GM19324 (cell line): ENCODE measurements at regions not wholly inside any gene's neighbourhood (a gene's known extent, or its start where the extent isn't known, plus 50 kb on each side); places are given as distances from the start of the nearest gene placed in this dataset.

Experiments used
- ATAC-seq: cut with Tn5 transposase; IDR thresholded peaks from one replicate; pipeline ENCODE4 v1.9.1; 2021; ENCODE audit warnings: mild to moderate bottlenecking, moderate library complexity; ENCODE audit not compliant: unreplicated experiment, low FRiP score

GRCh38 chr5:67366691-67367395 is 170.2 kb upstream of the CD180 start:
- ATAC-seq, result no peak

DNA sequence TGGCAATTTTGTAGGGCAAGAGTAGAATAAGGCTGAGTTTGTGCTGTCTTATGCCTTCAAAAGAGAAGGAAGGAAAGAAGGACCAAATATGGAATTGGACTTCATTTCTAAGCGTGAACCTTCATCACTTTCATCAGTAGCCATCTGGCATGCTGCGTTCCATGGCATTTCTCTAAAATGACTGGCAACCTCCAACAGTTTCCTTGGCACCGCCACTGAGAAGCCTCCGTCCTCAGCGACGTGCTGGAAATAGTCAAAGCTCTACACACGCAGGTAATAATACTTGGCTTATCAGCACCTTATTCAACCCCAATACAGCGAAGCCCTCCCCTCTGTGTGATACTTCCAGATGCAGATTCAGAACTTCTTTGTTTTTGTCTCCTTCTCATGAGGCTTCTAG is 169.7 kb upstream of the CD180 start:
- ATAC-seq, result no peak

DNA sequence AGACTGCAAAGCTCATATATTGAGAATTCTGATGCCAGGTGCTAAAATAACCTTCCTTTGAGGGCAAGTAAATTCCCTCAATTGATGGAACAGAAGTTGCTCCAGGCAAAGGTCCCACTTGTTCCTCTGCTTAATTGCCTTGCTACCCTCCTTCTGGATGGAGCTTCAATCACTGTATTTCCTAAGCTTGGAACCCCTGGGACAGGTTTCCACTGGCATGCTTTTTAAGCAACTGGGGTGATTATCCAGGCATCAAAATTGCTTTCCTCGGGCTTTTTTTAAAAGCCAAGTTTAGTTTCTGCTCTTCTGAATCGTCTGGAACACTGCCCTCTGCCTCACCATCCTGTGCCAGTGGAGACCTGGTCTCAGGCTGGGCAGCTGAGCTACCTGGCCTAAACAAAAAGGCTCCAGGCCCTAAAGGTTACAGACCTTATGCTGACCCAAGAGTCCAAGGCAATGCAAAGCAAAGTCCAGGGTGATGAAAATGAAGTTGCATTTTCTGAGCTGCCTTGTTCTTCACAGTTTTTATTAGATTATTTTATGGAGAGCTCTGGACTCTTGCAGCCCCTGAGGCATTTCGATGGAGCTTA is 167.9 kb upstream of the CD180 start:
- no peak for ATAC-seq

- ATAC-seq, result no peak
These were observed 167.4 kb upstream of the CD180 start for GRCh38 chr5:67363963-67364362.

- no peak for ATAC-seq
These were observed 166.6 kb upstream of the CD180 start for GRCh38 chr5:67363180-67363709.

GRCh38 chr5:67361932-67362729 is 165.5 kb upstream of the CD180 start:
- ATAC-seq, result no peak

GRCh38 chr5:67360047-67360446 is 163.4 kb upstream of the CD180 start:
- no peak for ATAC-seq

DNA sequence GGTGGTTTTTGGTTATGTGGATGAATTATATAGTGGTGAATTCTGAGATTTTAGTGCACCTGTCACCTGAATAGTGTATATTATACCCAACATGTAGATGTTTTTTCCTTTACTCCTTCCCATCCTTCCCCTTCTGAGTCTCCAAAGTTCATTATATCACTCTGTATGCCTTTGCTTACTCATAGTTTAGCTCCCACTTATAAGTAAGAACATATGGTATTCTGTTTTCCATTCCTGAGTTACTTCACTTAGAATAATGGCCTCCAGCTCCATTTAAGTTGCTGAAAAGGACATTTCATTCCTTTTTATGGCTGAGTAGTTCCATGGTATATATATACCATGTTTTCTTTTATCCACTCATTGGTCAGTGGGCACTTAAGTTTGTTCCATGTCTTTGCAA is 161.6 kb upstream of the CD180 start:
- no peak for ATAC-seq

GRCh38 chr5:67355120-67355713 is 158.6 kb upstream of the CD180 start:
- ATAC-seq, result no peak

GRCh38 chr5:67353500-67354450 is 157.2 kb upstream of the CD180 start:
- ATAC-seq, result no peak

- ATAC-seq, result no peak
These were observed 154.1 kb upstream of the CD180 start for GRCh38 chr5:67350618-67351201.

GRCh38 chr5:67350185-67350584 is 153.6 kb upstream of the CD180 start:
- no peak for ATAC-seq

DNA sequence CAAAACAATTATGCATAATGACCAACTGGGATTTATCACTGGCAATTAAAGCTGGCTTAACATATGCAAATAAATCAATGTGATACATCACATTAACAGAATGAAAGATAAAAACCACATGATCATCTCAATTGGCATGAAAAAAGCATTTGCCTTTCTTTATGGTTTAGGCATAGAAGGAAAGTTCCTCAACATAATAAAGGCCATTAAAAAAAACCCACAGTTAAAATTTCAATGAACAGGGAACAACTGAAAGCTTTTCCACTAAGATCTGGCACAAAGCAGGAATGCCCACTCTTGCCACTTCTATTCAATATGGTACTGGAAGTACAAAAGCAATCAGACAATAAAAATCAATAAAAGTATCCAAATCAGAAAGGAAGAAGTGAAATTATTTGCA is 151.2 kb upstream of the CD180 start:
- ATAC-seq, result no peak

GRCh38 chr5:67346611-67347010 is 150.0 kb upstream of the CD180 start:
- no peak for ATAC-seq

GRCh38 chr5:67344870-67345269 is 148.3 kb upstream of the CD180 start:
- ATAC-seq, result no peak

DNA sequence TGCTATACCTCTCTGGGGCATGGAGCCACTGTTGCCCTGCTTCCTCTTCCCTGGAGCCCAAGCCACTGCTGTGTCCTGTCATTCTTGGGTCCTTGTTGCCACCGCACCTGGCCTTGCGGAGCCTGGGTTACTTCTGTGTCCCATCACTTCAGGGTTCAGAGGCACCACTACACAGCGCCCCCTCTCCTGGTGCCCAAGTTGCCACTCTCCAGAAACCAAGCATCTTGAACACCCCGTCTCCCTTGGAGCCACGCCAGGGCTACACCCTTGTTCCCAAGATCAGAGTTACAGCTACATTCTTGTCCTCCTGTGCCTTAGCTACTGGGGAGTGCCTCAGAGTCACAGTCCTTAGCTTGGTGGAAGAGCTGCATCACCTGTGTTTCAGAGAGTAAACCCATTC is 147.2 kb upstream of the CD180 start:
- ATAC-seq, result no peak

GRCh38 chr5:67341478-67341877 is 144.9 kb upstream of the CD180 start:
- no peak for ATAC-seq

- ATAC-seq, result no peak
These were observed 142.7 kb upstream of the CD180 start for GRCh38 chr5:67339219-67339767.

DNA sequence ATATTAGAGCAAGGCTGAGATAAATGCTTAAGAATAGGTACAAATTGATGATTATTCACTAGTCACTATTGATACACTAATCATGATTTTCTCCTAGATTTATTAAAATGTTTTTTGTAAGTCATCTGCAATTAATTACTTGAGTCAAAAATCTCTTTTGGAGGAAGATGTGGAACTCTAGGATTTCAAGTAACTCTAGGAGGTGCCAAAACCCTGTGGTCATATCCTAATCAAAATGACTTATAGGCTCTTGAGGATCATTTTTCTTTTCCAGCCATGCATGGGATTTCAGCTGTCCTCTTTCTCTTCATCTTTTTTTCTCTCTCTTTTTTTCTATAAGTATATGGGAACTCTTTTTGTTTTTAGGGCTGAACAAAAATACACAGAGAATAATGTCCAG is 141.8 kb upstream of the CD180 start:
- ATAC-seq, result no peak
